ENCODE measurements at regions not wholly inside any gene's neighbourhood (a gene's known extent, or its start where the extent isn't known, plus 50 kb on each side); places are given as distances from the start of the nearest gene placed in this dataset.

GRCh38 chrX:5490786-5491563, 737.7 kb downstream of the NLGN4X start:
- TF ChIP-seq PBX3 (IDR thresholded peaks at IDR 0.05) (no peak), TAF1 (IDR thresholded peaks at IDR 0.05; ENCODE audit: borderline replicate concordance, low read depth, low read length) (no peak), CTCF (IDR thresholded peaks at IDR 0.05) (no peak), REST (IDR thresholded peaks at IDR 0.05; ENCODE audit: low read depth, low read length) (no peak), TCF12 (IDR thresholded peaks at IDR 0.05) (no peak), TEAD4 (IDR thresholded peaks at IDR 0.05; ENCODE audit: borderline replicate concordance, insufficient read depth) (no peak), GABPA (IDR thresholded peaks at IDR 0.05; ENCODE audit: low read depth) (no peak), FOSL2 (IDR thresholded peaks at IDR 0.05; ENCODE audit: borderline replicate concordance, low read depth) (no peak), GATA2 (CRISPR knock-in tag; IDR thresholded peaks at IDR 0.05) (no peak), MXI1 (IDR thresholded peaks at IDR 0.05; ENCODE audit: low read depth, low read length) (no peak), RAD21 (IDR thresholded peaks at IDR 0.05; ENCODE audit: low read length) (no peak), POLR2AphosphoS5 (IDR thresholded peaks at IDR 0.05; ENCODE audit: low read depth, low read length) (no peak), EP300 (IDR thresholded peaks at IDR 0.05; ENCODE audit: borderline replicate concordance in 1 of 2, low read depth in 1 of 2, low read length in 1 of 2) (no peak)

All from SK-N-SH (cell line).